H7 (cell line): ENCODE measurements at regions not wholly inside any gene's neighbourhood (a gene's known extent, or its start where the extent isn't known, plus 50 kb on each side); places are given as distances from the start of the nearest gene placed in this dataset.

Source experiments
- DNase-seq: peaks from one replicate; pipeline ENCODE4 v3.0.0; 2012
- H3K27me3 ChIP-seq: 2 replicates; pipeline ENCODE4 v1.6.0; 2011; ENCODE audit warnings: mild to moderate bottlenecking, low read length; ENCODE audit not compliant: control insufficient read depth, insufficient read depth
- H3K36me3 ChIP-seq: replicated peaks from 2 replicates; pipeline ENCODE4 v1.5.1; 2011; ENCODE audit warnings: low read length; ENCODE audit not compliant: control insufficient read depth, insufficient read depth
- H3K4me3 ChIP-seq: 2 replicates; pipeline ENCODE4 v1.5.1; 2011; ENCODE audit warnings: low read depth, mild to moderate bottlenecking, control low read depth, low read length, moderate library complexity; ENCODE audit not compliant: insufficient read depth

DNA sequence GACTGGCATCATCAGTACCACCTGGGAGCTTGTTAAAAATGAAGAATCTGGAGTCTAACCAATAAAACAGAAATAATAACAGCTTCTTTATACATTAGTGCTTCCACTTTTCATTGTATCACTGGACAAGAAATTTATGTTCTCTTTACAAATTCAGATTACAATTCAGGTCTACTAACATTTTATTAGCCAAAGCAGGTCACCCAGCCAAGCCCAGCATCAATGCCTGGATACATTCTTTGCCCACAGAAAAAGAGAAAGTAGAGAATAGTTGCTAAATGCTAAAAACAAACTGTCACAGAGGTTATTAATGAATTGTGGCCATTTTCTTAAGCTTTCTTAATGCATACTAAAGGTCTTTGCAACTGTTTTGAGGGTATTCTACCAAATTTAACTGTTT lies 458.3 kb downstream of the BTBD3 start:
- no peaks in the 10 kb centered on the region for H3K36me3 ChIP-seq
- H3K4me3 ChIP-seq = no peak overlapping the region
- H3K27me3 ChIP-seq = no peaks in the 10 kb centered on the region
- DNase-seq = no peak

DNA sequence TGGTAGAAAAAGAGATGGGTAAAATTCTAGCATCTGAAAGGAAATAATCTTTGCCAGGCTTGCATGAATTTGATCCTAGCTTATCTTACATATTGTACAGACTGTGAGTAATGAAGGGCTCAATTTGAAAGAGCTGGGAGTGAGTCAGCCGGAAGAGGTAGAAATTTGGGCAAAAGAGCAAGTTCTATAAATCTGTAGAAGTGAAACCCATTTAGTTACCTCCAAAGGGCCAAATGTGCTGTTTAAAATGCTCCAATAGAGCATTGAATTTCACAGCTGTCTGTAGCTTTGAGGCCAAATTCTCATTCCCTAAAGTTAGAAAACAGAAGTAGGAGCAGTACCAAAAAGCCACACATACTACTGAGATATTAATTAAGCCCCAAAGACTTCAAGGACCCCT lies 466.1 kb downstream of the BTBD3 start:
- no peaks in the 10 kb centered on the region for H3K36me3 ChIP-seq
- H3K27me3 ChIP-seq = no peaks in the 10 kb centered on the region
- H3K4me3 ChIP-seq = no peak overlapping the region
- no peak for DNase-seq

DNA sequence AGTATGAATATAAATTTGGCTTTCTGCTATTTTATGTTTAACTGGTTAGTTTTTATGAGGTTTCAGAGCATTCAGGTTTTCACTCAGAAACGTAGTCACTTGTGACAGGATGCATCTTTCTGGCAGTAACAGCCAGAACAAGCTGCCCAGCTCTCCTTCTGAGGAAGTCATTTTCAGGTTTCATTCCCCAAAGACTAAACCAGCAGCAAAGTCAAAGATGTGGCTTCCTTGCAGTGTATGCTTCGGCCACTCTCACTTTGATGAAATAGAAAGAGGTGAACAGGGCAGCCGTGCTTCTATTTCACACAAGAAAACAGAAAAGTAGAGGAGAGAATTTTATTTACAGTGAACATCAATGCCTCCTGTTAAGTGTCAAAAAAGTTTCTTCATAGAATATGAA lies 469.1 kb downstream of the BTBD3 start:
- DNase-seq = no peak
- H3K36me3 ChIP-seq = no peaks in the 10 kb centered on the region
- H3K27me3 ChIP-seq = no peaks in the 10 kb centered on the region
- H3K4me3 ChIP-seq = no peak overlapping the region

DNA sequence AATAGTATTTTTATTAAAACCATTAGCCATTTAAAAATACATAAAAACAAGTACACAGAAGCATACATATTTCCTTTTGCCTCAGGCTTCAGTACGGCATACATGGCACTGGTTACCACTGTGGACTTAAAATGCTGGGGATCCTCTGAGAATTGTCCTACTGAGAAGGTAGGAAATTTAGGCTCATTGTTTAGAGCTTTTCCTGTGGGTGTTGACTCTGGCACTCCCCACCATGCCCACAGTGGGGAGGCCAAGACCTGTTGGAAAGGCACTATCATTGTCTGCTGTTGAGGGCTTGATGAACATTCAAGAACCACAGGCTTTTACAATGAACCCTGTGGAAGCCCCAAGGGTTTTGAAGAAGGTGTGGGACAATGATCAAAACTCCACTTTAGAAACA lies 473.4 kb downstream of the BTBD3 start:
- Histone ChIP-seq H3K4me3 (no peak overlapping the region), H3K36me3 (no peaks in the 10 kb centered on the region), H3K27me3 (no peaks in the 10 kb centered on the region)
- no peak for DNase-seq

DNA sequence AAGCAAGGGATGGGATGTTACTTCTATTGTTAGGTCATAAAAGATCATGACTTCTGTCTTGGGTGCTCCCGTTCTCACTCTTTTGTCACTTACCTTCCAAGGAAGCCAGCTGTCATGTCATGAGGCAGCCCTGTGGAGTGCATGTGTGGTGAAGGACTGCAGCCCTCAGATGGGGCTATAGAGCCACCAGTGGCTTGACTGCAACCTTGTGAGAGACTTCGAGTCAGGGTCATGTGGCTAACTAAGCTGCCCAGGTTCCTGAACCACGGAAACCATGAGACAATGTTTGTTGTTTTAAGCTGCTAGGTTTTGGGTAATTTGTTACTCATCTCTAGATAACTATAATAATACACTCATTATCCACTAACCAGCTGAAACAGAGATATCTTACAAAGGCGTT lies 477.1 kb downstream of the BTBD3 start:
- DNase-seq = peak; percentile 3
- no peaks in the 10 kb centered on the region for H3K36me3 ChIP-seq
- H3K27me3 ChIP-seq = no peaks in the 10 kb centered on the region
- H3K4me3 ChIP-seq = no peak overlapping the region

DNA sequence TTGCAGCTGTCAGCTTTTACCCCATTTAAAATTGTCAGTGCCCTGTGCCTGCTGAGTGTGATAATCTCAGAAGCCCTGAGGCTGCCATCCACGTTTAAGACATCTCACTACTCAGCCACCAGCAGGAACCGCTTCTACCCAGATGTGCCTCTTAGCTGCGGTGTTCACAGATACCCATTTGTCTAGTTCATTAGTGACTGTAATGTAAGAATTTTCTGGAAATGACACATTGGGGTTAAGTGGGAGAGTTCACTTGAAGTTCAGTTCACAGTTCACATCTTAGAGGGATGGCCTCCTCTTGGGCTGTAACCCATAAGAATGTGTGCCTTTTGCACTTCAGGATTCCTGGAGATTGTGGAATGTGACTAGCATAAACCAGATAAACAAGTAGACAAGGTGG lies 477.7 kb downstream of the BTBD3 start:
- no peak for DNase-seq

DNA sequence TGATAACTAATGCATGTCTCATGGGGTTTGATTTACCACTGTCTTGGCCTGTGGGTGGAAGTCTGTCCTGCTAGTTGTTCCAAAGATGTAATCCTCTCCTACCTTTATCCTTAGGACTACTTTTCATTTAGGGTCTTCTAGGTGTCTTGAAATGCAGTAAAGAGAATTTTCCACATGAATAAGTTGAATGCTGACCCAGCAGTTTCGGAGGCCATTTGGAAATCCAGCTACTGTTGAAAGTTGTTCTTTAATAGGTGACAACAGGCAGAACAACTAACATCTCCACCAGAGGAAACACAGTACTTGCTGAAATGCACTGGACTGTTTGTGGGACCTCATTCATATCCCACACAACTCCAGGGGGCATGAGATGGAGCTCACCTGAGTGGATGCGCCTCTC lies 478.1 kb downstream of the BTBD3 start:
- Histone ChIP-seq H3K4me3 (no peak overlapping the region), H3K36me3 (no peaks in the 10 kb centered on the region), H3K27me3 (no peaks in the 10 kb centered on the region)
- DNase-seq = no peak

More for the DNA sequence above, 477.7 kb downstream of the BTBD3 start:
- Histone ChIP-seq H3K36me3 (no peaks in the 10 kb centered on the region), H3K4me3 (no peak overlapping the region), H3K27me3 (no peaks in the 10 kb centered on the region)

DNA sequence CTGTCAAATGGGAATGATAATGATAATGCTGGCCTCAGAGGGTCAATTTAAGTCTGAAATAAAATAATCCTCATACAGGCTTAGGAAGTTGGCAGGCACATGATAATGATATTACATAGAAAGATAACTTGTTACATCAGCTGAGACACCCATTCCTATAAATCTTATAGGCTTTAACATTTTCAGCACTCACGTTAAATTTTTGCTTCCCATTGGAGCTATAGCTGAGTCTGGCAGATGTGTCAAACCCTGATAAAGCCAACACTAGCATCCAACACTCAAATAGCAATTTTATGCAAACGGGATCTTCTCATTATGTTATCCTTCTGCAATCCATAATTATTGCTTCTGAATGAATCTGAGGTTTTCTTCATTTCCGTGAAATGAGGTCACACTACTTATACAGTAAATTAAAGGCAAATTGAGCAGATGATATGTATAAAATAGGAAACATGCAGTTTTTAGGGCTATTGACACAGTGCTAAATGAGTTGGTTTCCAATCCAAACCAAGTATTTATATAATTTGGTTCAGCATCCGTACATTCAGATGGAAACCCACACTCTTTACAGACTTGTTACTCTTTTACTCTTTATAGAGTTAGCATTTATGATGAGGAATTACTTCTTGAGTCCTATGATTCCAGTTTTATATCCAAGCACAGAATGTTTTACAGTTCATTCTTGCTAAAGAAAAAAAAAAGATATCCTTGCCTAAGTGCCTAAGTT lies 481.6 kb downstream of the BTBD3 start:
- no peaks in the 10 kb centered on the region for H3K36me3 ChIP-seq
- no peak overlapping the region for H3K4me3 ChIP-seq
- no peak for DNase-seq
- no peaks in the 10 kb centered on the region for H3K27me3 ChIP-seq

DNA sequence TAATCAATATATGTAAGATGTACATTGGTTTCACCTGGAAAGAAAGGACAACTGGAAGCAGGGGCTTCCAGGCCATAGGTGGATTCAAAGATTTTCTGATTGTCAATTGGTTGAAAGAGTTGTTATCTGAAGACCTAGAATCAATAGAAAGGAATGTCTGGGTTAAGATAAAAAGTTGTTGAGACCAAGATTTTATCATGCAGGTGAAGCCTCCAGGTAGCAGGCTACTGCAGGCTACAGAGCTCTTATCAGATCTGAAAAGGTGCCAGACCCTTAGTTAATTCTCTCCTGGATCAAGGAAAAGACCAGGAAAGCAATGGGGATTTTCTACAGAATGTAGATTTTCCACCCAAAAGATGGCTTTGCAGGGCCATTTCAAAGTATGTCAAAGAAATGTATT lies 487.2 kb downstream of the BTBD3 start:
- no peaks in the 10 kb centered on the region for H3K27me3 ChIP-seq
- no peaks in the 10 kb centered on the region for H3K36me3 ChIP-seq
- no peak overlapping the region for H3K4me3 ChIP-seq
- no peak for DNase-seq

DNA sequence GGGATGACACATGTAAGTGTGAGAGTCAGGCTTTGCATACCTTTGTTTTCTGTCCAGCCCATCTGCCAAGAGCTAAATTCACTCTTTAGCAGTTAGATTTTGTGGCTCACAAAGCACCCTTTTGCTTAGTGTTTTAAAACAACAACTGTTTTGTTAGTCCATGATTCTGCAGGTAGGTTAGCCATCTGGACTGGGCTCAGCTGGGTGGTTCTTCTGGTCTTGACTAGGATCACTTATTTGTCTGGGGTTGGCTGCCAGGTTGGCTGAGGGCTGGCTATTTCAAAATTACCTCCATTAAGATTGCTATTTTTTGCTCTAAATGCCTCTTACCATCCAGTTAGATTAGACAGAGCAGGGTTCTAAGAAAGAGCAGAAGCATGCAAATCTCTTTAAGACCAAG lies 489.3 kb downstream of the BTBD3 start:
- no peak for DNase-seq
- Histone ChIP-seq H3K27me3 (no peaks in the 10 kb centered on the region), H3K4me3 (no peak overlapping the region), H3K36me3 (no peaks in the 10 kb centered on the region)

DNA sequence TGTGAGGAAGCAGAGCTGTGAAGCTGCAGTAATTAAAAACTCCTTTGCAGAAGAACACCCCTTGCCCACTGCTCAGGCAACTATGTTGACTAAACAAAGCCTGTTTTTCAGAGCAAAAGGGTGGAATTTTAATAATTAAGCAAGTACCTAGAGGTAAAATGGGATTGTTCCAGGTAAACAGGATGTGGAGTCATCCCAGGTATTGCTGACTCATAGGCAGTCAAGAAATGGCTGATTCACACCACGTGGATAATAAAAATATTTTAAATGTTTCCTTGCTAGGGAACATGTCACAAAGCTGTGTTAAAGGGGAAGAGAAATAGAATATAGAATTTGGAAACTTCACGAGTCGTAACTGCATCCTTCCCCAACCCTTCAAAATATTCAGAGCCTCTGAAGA lies 491.8 kb downstream of the BTBD3 start:
- Histone ChIP-seq H3K27me3 (no peaks in the 10 kb centered on the region), H3K4me3 (no peak overlapping the region), H3K36me3 (no peaks in the 10 kb centered on the region)
- DNase-seq = no peak

DNA sequence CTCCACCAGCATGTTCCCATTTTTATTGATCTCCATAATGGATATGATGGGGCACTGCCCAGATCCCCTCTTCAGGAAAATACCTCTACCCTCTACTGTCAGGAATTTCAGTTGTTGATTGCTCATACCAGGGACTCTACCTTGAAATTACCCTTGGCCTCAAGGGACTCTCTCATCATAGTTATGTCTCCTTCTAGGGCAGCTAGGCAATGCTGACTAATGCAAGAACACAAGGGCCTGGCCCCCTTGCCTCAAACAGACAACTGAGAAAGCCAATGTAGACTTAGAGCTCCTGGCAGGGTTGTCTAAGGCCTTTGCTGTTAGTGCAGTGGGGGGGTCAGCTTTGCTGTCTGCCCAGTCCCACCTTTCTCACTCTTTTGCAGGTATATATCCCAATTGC lies 493.1 kb downstream of the BTBD3 start:
- DNase-seq = no peak
- Histone ChIP-seq H3K27me3 (no peaks in the 10 kb centered on the region), H3K4me3 (no peak overlapping the region), H3K36me3 (no peaks in the 10 kb centered on the region)

DNA sequence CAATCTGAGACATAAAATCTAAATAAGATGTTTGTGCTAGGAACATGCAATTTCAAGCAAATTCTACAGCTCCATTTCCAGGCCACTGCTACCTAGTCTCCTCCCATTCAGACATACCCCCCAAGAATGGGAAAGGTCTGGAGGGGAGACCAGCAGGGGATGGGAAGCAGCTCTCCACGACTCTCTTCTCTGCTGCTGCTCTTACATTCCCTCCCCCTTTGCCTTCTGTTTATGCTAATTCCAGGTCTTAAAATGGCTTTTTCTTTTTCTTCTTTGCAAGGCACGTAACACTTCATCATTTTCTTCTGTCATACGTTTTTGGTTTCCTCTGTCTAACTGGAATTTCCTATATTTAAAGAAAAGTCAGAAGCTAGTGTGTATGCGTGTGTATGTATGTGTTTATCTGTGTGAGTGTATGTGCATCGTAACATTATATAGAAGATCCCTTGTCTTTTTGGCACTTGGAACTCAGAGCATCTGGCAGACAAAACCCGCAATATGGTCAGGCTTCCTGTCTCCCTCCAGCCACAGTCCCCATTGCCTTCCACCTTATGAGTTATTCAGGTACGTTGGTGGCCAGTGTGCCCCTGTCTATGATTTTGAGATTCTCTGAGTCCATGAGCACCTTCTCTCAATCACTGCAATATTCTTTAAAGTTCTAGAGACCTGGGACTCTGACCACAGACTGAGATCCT lies 493.7 kb downstream of the BTBD3 start:
- Histone ChIP-seq H3K27me3 (no peaks in the 10 kb centered on the region), H3K36me3 (no peaks in the 10 kb centered on the region), H3K4me3 (no peak overlapping the region)
- no peak for DNase-seq

DNA sequence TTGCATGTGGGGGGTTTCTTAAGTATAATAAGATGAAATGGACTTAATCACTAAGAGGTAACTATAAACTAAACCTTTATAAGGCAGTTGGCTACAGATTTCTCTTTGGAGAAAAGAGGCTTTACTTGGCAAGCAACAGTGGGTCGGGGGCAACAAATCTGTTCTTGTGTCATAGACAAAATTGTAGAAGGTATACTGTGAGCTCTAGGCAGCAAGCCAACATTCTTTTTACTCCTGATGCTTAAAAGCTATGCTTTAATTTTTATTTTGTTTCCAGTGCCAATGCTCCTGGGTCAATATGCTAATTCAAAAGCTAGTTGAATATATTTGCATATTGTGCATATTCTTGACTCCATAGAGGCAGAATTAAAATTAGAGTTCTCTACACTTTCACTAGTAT lies 495.4 kb downstream of the BTBD3 start:
- DNase-seq = no peak
- H3K36me3 ChIP-seq = no peaks in the 10 kb centered on the region
- no peak overlapping the region for H3K4me3 ChIP-seq
- no peaks in the 10 kb centered on the region for H3K27me3 ChIP-seq

DNA sequence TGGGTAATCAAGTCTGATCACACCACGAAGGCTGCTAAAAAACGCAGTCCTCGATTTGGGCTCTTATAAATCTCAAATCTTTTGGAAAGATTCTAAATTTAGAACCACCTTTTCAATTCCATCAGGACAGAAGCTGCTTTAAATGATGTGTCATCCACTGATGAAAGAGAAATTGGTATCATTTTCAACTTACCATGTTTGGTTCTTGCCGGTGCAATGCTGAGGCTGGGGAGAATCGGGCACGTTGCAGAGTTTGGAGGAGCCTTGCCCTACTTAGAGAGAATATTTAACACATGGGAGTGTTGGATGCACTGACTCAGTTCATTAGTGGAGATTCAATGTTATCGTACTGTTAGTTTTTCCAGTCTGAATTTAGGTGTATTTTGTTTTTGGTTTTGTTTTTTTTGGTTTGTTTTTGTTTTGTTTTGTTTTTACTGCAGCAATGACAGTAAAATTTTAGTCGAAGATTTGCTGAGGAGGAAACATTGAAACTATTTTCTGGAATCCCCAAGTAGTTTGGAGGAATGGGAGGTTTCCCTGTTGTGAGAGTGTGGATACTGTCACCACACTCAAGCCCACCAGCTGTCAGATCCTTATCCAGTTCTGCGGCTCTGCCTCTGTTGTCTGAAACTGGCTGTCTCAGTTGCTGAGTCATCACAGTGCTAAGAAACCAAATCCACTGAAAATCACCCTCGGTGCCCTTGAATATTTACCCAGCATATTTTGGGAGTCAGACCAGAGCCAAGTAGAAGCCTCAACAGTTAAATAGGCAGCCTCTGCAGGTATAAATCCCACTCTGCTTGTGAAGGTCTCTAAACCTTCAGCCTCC lies 497.0 kb downstream of the BTBD3 start:
- Histone ChIP-seq H3K4me3 (no peak overlapping the region), H3K36me3 (no peaks in the 10 kb centered on the region), H3K27me3 (no peaks in the 10 kb centered on the region)
- no peak for DNase-seq
